Fibroblast of skin of abdomen (primary cell): ENCODE measurements at regions not wholly inside any gene's neighbourhood (a gene's known extent, or its start where the extent isn't known, plus 50 kb on each side); places are given as distances from the start of the nearest gene placed in this dataset.

ENCODE experiments used
- DNase-seq: peaks from one replicate; pipeline ENCODE4 v3.0.0-alpha.2; 2013

DNA sequence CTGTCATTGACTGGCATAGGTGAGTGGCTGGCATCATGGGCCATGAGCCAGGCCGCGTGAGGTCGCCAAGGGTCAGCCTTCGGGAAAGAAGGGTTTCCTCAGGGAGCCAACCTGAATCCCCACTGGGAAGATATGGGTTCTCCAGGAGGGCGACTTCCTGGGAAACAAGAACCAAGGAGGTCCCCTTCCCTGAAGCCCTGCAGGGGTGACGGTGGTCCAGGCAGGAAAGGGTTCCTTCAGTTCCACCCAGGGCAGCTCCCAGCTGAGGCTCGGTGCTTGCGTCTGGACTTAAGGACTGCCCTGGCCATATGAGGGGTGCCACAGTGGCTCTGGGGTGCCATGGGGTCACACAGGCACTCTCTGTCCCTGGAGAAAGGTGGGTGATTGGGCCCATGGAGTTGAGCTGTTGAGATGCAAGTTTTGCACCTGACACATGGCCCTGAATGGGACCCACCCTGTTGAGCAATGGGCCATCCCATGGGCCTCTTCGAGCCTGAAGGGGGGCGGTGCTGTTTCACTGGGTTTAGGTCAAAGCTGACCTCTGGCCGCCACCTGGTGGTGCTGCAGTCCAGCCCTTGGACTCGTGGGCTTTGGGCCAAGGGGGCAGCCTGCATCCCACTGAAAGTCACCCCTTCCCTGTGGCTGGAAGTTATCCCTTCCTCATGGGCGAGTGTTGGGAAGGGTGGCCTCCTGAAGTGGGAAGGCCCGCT is 228.1 kb downstream of the SNRPN start:
- no peak for DNase-seq

DNA sequence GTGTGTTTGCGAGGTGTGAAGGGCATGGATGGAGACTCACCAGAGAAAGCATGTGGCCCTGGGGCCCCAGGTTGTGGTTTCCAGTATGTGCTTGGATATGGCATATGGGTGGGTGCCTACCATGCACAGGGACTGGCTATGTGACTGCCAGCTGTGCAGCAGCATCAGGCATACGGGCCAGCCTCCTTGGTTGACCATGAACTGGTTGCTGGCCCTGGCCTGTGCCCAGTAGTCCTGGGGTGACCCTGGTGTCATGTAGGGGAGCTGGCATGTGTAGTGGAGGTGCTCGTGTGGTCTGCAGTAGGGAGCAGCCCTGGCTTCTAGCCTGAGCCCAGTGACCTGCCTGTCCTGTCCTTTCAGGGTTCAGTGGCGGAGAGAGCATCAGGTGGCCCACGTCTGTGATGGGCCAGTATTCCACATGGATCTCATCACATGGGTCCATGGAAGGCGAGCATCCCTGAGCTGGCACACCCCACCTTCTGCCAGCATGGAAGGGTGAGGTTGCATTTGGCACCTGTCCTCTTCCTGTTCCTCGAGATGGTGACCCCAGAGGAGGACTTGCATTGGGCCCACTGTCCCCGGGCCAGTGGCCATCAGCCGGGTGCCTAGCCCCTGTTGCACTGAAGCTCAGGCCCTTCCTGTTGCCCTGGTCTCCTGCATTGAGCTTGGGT is 228.9 kb downstream of the SNRPN start:
- DNase-seq, result no peak

DNA sequence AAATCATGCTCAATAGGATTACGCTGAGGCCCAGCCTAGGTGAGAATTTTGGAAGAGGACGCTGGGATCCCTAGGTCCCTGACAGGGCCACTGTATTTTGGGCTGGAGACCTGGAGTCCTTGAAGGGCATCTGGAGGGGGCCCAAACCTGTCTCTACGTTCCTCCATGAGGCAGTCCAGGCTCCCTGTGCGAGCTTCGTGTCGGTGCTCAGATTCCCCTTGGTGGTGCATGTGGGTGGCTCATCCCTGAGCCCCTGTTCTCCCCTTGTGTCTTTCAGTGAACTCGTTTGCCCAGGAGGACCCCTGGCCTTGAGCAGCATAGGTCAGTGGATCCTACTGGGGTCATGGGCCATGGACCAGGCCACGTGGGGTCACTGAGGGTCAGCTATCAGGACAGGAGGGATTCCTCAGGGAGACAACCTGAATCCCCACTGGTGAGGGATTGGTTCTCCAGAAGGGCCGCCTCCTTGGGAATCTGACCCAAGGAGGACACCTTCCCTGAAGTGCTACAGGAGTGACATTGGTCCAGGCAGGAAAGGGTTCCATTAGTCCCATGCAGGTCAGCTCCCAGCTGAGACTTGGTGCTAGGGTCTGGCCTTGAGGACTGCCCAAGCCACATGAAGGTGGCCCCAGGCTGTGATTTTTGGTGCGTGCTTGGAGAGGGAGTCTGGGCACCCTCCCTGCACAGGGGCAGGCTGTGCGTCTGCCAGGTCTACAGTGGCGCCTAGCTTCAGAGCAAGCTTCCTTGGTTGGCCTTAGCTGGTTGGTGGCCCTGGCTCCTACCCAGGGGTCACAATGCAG is 229.8 kb downstream of the SNRPN start:
- no peak for DNase-seq

DNA sequence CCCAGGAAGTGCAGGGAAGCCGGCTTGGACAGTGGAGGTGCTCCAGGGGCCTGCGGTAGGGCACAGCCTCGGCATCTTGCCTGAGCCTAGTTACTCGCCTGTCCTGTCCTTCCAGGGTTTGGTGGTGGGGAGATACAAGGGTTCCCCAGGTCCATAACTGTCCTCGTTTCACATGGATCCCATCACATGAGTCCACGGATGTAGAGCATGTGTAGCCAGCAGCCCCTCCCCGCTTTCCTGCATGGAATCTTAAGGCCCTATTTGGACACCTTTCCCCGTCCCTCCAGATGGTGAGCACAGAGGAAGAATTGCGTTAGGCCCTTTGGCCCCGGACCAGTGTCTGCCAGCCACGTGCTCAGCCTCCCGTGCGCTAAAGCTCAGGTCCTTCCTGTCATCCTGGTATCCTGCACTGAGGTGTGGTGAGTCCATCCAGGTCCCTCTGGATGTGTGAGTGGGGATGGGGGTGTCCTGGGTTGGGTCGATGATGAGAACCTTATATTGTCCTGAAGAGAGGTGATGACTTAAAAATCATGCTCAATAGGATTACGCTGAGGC is 230.4 kb downstream of the SNRPN start:
- no peak for DNase-seq

DNA sequence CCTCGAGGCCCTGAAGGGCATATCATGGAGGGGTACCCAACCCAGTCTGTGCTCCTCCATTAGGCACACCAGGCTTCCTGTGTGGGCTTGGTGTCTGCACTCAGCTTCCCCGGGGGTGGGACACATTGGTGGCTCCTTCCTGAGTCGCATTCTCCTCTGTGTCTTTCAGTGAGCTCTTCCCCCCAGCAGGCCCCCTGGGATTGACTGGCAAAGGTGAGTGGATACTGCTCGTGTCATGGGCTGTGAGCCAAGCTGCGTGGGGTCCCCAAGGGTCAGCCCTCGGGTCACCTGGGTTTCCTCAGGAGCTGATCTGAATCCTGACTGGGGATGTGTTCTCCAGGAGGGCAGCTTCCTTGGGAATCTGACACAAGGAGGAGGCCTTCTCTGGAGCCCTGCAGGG is 231.0 kb downstream of the SNRPN start:
- DNase-seq, result no peak

DNA sequence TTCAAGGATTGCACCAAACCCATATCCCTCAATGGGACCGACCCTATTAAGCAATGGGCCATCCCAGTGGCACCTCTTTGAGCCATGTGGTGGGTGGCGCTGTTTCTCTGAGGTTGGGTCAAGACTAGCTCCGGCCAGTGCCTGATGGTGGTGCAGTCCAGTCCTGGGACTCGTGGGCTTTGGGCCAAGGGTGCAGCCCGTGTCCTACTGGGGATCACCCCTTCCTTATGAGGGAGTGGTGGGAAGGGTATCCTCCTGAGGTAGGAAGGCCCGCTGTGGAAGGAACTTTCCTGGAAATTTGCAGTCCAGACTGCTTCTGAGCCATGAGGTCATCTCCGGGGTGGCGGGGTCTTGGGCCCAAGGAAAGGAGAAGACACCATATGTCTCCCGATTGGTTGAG is 231.6 kb downstream of the SNRPN start:
- no peak for DNase-seq

DNA sequence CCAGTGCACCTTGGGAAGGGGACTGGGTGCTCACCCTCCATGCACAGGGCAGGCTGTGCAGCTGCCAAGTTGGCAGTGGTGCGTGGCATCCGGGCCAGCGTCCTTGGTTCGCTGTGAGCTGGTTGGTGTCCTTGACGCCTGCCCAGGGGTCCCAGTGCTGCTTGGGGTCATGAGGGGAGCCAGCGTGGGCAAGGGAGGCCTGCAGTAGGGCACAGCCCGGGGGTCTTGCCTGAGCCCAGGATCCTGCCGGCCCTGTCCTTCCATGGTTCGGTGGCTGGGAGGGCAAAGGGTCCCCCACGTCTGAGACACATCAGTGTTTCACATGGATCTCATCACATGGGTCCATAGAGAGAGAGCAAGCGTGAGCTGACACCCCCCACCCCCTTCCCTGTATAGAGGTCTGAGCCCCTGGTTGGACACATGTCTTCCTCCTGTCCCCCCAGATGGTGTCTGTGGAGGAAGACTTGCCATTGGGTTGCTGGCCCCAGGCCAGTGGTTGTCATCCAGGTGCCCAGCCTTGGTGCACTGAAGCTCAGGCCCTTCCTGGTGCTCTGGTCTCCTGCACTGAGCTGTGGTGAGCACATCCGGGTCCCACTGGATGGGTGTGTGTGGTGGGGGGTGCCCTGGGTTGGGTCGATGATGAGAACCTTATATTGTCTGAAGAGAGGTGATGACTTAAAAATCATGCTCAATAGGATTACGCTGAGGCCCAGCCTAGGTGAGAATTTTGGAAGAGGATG is 232.3 kb downstream of the SNRPN start:
- DNase-seq, result no peak

DNA sequence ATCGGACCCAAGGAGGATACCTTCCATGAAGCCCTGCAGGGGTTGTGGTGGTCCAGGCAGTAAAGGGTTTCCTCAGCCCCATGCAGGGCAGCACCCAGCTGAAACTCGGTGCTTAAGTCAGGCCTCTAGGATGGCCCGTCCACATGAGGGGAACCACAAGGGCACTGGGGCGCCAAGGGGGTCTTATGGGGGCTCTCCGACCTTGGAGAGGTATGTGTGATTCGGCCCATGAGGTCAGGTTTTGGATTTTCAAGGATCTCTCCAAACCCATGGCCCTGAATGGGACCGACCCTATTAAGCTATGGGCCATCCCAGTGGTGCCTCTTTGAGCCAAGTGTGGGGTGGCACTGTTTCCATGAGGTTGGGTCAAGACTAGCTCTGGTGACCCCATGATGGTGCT is 233.3 kb downstream of the SNRPN start:
- DNase-seq, result no peak

DNA sequence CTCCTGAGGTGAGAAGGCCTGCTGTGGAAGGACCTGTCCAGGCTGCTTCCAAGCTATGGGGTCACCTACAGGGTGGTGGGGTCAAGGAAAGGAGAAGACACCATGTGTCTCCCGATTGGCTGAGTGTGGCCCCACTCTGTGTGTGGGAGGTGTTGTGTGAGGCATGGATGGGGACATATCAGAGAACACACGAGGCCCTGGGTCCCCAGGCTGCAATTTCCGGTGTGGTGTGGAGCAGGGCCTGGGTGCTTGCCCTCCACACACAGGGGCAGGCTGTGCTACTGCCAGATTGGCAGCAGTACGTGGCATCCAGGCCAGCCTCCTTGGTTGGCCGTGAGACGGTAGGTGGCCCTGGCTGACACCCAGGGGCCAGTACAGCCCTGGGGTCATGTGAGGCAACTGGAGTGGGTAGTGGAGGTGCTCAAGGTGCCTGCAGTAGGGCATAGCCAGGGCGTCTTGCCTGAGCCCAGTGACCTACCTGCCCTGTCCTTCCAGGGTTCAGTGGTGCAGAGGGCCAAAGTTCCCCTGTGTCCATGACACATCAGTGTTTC is 233.8 kb downstream of the SNRPN start:
- DNase-seq, result no peak

DNA sequence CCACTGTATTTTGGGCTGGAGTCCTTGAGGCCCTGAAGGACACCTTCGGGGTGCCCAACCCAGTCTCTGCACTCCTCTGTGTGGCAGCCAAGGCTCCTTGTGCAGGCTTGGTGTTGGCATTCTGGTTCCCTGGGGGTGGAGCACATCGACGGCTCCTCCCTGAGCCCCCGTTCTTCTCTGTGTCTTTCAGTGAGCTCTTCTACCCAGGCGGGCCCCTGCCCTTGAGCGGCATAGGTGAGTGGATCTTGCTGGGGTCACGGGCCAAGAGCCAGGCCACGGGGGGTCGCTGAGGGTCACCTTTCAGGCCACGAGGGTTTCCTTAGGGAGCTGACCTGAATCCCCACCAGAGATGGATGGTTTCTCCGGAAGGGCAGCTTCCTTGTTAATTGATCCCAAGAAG is 234.8 kb downstream of the SNRPN start:
- no peak for DNase-seq

DNA sequence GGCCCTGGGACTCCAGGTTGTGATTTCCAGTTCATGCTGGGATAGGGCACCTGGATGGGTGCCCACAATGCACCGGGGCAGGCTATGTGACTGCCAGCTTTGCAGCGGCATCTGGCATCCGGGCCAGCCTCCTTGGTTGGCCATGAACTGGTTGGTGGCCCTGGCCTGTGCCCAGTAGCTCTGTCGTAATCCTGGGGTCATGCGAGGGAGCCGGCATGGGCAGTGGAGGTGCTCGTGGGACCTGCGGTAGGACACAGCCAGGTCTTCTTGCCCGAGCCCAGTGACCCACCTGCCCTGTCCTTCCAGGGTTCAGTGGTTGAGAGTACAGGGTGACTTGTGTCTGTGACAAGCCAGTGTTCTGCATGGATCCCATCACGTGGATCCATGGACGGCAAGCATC is 237.9 kb downstream of the SNRPN start:
- no peak for DNase-seq

DNA sequence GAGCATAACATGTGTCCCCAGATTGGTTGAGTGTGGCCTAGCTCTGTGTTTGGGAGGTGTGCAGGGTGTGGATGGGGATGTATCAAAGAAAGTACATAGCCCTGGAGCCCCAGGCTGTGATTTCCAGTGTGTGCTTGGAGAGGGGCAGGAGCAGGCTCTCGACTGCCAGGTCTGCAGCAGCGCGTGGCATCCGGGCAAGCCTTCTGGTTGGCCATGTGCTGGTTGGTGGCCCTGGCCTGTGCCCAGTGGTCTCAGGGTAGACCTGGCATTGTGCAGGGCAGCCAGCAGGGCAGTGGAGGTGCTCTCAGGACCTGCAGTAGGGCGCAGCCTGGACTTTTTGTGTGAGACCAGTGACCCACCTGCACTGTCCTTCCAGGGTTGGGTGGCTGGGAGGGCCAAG is 231.5 kb downstream of the UBE3A start:
- no peak for DNase-seq

DNA sequence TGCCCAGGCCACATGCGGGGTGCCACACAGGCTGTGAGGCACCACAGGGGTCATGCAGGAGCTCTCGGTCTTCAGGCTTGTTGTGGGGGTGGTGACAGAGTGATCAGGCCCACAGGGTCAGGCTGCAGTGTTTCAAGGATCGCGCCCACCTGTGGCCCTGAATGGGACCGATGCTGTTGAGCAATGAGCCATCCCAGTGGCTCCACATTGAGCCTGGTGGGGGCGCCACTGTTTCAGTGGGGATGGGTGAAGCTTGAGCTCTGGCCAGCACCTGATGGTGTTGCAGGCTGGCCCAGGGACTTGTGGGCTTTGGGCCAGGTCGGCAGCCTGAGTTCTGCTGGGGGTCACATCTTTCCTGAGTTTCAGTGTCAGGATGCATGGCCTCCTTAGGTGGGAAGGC is 230.1 kb downstream of the UBE3A start:
- no peak for DNase-seq

DNA sequence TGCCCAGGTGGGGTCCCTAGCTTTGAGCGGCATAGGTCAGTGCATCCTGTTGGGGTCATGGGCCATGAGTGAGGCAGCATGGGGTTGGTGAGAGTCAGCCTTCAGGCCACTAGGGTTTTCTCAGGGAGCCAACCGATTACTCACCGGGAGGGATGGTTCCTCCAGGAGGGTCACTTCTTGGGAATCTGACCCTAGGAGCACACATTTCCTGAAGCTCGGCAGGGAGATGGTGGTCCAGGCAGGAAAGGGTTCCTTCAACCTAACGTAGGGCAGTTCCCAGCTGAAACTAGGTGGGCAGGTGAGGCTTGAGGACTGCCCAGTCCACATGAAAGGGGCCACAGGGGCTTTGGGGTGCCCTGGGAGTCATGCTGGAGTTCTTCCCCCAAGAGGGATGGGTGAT is 218.0 kb downstream of the UBE3A start:
- no peak for DNase-seq

DNA sequence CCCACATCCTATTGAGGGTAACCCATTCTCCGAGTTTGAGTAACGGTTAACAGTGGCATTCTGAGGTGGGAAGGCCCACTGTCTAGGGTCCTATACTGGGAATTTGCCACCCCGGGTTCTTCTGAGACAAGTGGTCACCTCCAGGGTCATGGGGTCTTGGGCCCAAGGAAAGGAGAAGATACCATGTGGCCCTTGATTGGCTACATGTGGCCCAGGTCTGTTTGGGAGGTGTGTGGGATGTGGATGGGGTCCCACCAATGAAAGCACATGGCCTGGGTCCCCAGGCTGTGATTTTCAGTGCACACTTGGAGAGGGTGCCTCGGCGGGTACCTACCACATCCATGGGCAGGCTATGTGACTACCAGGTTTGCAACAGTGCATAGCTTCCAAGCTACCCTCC is 214.4 kb downstream of the UBE3A start:
- DNase-seq, result no peak

DNA sequence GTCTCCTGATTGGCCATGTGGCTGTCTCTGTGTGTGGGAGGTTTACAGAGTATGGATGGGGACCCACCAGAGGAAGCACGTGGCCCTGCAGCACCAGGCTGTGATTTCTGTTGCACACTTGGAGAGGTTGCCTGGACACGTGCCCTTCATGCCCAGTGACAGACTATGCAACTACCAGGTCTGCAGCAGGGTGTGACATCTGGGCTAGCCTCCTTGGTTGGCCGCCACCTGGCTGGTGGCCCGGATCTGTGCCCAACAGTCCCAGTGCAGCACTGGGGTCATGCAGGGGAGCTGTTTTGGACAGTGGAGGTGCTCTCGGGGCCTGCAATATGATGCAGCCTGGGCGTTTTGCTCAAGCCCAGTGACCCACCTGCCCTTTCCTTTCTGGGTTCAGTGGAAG is 212.5 kb downstream of the UBE3A start:
- no peak for DNase-seq

DNA sequence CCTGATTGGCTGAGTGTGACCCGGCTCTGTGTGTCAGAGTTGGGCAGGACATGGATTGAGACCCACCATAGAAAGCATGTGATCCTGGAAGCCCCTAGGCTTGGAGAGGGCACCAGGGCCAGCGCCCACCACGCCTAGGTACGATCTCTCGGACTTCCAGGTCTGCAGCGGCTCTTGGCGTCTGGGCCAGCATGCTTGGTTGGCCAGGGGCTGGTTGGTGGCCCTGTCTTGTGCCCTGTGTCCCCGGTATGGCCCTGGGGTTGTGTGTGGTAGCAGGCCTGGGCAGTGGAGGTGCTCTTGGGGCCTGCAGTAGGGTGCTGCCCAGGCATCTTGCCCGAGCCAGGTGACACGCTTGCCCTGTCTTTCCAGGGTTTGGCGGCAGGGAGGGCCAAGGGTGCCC is 210.6 kb downstream of the UBE3A start:
- DNase-seq, result no peak

DNA sequence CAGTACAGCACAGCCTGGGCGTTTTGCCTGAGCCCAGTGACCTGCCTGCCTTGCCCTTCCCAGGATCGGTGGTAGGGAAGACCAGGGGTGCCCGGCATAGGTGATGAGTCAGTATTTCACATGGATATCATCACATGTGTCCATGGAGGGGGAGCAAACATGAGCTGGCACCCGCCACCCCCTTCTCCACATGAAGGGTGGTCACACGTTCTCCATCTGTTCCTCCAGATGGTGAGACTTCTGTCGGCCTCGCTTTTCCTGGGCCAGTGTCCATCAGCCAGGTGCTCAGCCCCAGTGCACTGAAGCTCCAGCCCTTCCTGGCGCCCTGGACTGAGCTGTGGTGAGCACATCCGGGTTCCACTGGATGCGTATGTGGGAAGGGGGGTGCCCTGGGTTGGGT is 208.4 kb downstream of the UBE3A start:
- no peak for DNase-seq

DNA sequence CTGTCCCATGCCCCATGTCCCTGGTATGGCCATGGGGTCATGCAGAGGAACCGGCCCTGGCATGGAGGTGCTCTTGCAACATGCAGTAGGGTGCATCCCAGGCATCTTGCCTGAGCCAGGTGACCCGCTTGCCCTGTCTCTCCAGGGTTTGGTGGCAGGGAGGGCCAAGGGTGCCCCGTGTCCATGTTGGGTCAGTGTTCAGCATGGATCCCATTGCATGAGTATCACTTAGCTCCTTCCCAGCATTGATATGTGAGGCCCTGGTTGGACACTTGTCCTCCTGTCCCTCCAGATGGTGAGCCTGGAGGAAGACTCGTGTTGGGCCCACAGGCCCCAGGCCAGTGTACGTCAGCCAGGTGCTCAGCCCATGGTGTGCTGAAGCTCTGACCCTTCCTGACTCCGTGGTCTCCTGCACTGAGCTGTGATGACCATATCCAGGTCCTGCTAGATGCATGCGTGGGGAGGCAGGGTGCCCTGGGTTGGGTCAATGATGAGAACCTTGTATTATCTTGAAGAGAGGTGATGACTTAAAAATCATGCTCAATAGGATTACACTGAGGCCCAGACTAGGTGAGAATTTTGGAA is 205.0 kb downstream of the UBE3A start:
- DNase-seq, result no peak

DNA sequence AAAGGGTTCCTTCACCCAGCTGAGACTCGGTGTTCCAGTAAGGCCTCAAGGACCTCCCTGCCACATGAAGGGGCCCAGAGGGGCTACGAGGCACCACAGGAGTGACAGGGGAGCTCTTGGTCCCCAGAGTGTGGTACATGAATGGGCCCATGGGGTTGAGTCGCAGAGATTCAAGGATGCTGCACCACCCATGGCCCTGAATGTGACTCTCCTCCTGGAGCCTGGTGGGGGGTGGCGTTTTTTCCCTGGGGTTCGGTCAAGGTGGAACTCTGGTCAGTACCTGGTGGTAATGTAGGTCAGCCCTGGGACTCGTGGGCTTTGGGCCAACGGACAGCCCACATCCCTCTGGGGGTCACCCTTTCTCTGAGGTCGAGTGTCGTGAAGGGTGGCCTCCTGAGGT is 204.0 kb downstream of the UBE3A start:
- DNase-seq, result no peak

DNA sequence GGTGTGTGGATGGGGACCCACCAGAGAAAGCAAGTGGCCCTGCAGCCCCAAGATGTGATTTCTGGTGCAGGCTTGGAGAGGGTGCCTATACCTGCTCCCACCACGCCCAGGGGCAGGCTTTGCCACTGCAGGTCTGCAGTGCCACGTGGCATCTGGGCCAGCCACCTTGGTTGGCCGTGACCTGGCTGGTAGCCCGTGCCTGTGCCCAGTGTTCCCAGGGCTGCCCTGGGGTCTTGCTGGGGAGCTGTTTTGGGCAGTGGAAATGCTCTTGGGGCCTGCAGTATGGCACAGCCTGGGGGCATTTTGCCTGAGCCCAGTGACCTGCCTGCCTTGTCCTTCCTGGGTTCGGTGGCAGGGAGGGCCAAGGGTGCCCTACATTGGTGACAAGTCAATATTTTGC is 203.4 kb downstream of the UBE3A start:
- DNase-seq, result no peak
